GM12878 (cell line): ENCODE measurements at regions not wholly inside any gene's neighbourhood (a gene's known extent, or its start where the extent isn't known, plus 50 kb on each side); places are given as distances from the start of the nearest gene placed in this dataset.

Experiments
- ATAC-seq: fragments of 200-7000 bp; cut with Tn5 transposase; 3 replicates; pipeline ENCODE4 v1.9.1; 2020; ENCODE audit warnings: mild to moderate bottlenecking, moderate library complexity
- BruUV-seq: library from RNA; stranded (reverse); fragments of 400-500 nt; replicated peaks from 2 replicates; lab custom pipeline; 2021; lab: Mats Ljungman, UMichigan
- CTCF ChIA-PET: fragments of 300-600 bp; sonication (Branson Sonifier 250); formaldehyde crosslinking; extraction: SDS; loops from one replicate; lab custom pipeline; 2021; ENCODE audit warnings: inconsistent platforms; lab: Yijun Ruan, JAX
- POLR2A ChIA-PET: fragments of 350-600 bp; formaldehyde crosslinking; extraction: SDS; loops from one replicate; lab custom pipeline; 2021; ENCODE audit warnings: inconsistent platforms; lab: Charles Lee
- RAD21 ChIA-PET: fragments of 300-600 bp; sonication (Branson Sonifier 250); formaldehyde crosslinking; loops from one replicate; lab custom pipeline; 2023; ENCODE audit warnings: antibody characterized with exemption; ENCODE audit not compliant: unreplicated experiment; lab: Charles Lee
- SMC1A ChIA-PET: fragments of 300-600 bp; sonication (Branson Sonifier 250); formaldehyde crosslinking; loops from one replicate; lab custom pipeline; 2023; ENCODE audit not compliant: unreplicated experiment, uncharacterized antibody; lab: Charles Lee
- DNase-seq: peaks from one replicate; pipeline ENCODE4 v3.0.0-alpha.2; 2011; ENCODE audit warnings: low read depth, low spot score
- FAIRE-seq: peaks from 3 replicates; lab custom pipeline; 2011; peaks lifted over from hg19 to GRCh38; lab: Jason Lieb, UNC
- H2AFZ ChIP-seq: 2 replicates; pipeline ENCODE4 v1.6.0; 2011; ENCODE audit warnings: low read depth, low read length, control low read depth; ENCODE audit not compliant: control insufficient read depth
- H3K27ac ChIP-seq: 2 replicates; pipeline ENCODE4 v1.5.1; 2011; ENCODE audit warnings: control low read depth; ENCODE audit not compliant: control insufficient read depth, insufficient read depth
- H3K27me3 ChIP-seq, 2 experiments: replicated peaks in 1 of 2; 2 replicates each; pipeline versions ENCODE4 v1.6.0 to v1.6.1; 2011; ENCODE audit warnings: low read length in 1 of 2; ENCODE audit not compliant: control insufficient read depth in 2 of 2, insufficient read depth in 2 of 2
- H3K36me3 ChIP-seq, 2 experiments: 2 replicates each; pipeline ENCODE4 v1.5.1; 2011; ENCODE audit warnings: low read length in 1 of 2; ENCODE audit not compliant: control insufficient read depth in 2 of 2, insufficient read depth in 2 of 2
- H3K4me1 ChIP-seq: 2 replicates; pipeline ENCODE4 v1.6.1; 2011; ENCODE audit warnings: mild to moderate bottlenecking, low read length, moderate library complexity, mixed read lengths; ENCODE audit not compliant: control insufficient read depth, insufficient read depth
- H3K4me2 ChIP-seq: 2 replicates; pipeline ENCODE4 v1.6.0; 2011; ENCODE audit warnings: control low read depth; ENCODE audit not compliant: control insufficient read depth, insufficient read depth
- H3K4me3 ChIP-seq: fragments of 200-600 bp; sonication (generic); 2 replicates; pipeline ENCODE4 v1.5.1; 2016
- H3K79me2 ChIP-seq: 2 replicates; pipeline ENCODE4 v1.6.0; 2011; ENCODE audit warnings: low read length; ENCODE audit not compliant: control insufficient read depth, insufficient read depth
- H3K9ac ChIP-seq: 2 replicates; pipeline ENCODE4 v1.8.0; 2011; ENCODE audit warnings: low read length, control low read depth, mixed read lengths; ENCODE audit not compliant: control insufficient read depth, insufficient read depth
- H3K9me3 ChIP-seq: replicated peaks from 3 replicates; pipeline ENCODE4 v1.5.1; 2011; ENCODE audit warnings: mild to moderate bottlenecking, low read length; ENCODE audit not compliant: control insufficient read depth, insufficient read depth
- H4K20me1 ChIP-seq: 2 replicates; pipeline ENCODE4 v1.6.0; 2011; ENCODE audit not compliant: control insufficient read depth, insufficient read depth
- CHD1 ChIP-seq: IDR thresholded peaks from 2 replicates; pipeline ENCODE4 v1.6.1; 2012; ENCODE audit warnings: low read depth, low read length, improper control_type of control experiment
- IKZF2 ChIP-seq, 2 experiments: fragments of 450-650 bp; IDR thresholded peaks; 2 replicates each; pipeline ENCODE4 v1.6.1; 2017; ENCODE audit warnings: mild to moderate bottlenecking in 2 of 2, moderate library complexity in 2 of 2
- RAD21 ChIP-seq: IDR thresholded peaks from 2 replicates; pipeline ENCODE4 v1.6.1; 2011; ENCODE audit warnings: mild to moderate bottlenecking, low read depth, low read length, moderate library complexity; ENCODE audit not compliant: insufficient read depth
- SREBF2 ChIP-seq: IDR thresholded peaks from 2 replicates; pipeline ENCODE4 v1.6.1; 2012; ENCODE audit warnings: mild to moderate bottlenecking, low read length
- STAT1 ChIP-seq: fragments of 450-650 bp; conservative IDR thresholded peaks from 2 replicates; pipeline ENCODE4 v1.6.1; 2014; ENCODE audit warnings: antibody characterized with exemption, mild to moderate bottlenecking
- TARDBP ChIP-seq: IDR thresholded peaks from 2 replicates; pipeline ENCODE4 v1.6.1; 2016; ENCODE audit warnings: borderline replicate concordance
- YBX1 ChIP-seq: fragments of 450-650 bp; IDR thresholded peaks from 2 replicates; pipeline ENCODE4 v1.6.1; 2016; ENCODE audit warnings: antibody characterized with exemption
- WGBS: methylation state at CpG from one replicate; pipeline ENCODE4 v1.1.6; 2016; ENCODE audit warnings: low lambda C conversion rate; ENCODE audit not compliant: insufficient replicate concordance, insufficient coverage; ENCODE audit errors: missing lambda C conversion rate; 5-methylcytosine and 5-hydroxymethylcytosine counted together
- in situ Hi-C: fragments of 300-500 bp; cut with MboI; formaldehyde crosslinking; loops from 9 replicates; pipeline ENCODE4 v1.14.3; 2018; ENCODE audit warnings: mixed read lengths
- intact Hi-C: fragments of 100-400 bp; cut with micrococcal nuclease; formaldehyde crosslinking; loops from one replicate; pipeline ENCODE4 v1.14.2; 2022; ENCODE audit not compliant: unreplicated experiment
- TF ChIP-seq, protein P1 (sequence below): fragments of 450-650 bp; IDR thresholded peaks from 2 replicates; pipeline ENCODE4 v1.6.1; 2017; ENCODE audit warnings: antibody characterized with exemption, mild to moderate bottlenecking, moderate library complexity
- TF ChIP-seq, protein P2 (sequence below): IDR thresholded peaks from 2 replicates; pipeline ENCODE4 v1.6.1; 2012; ENCODE audit warnings: low read length, inconsistent platforms
- TF ChIP-seq, protein P3 (sequence below): fragments of 450-650 bp; IDR thresholded peaks from 2 replicates; pipeline ENCODE4 v1.6.1; 2016; ENCODE audit warnings: mild to moderate bottlenecking
- TF ChIP-seq, protein P4 (sequence below): IDR thresholded peaks from 2 replicates; pipeline ENCODE4 v1.6.1; 2011; ENCODE audit warnings: borderline replicate concordance, low read depth, mild to moderate bottlenecking, moderate library complexity, mixed read lengths, low read length; ENCODE audit not compliant: insufficient read depth; ENCODE audit errors: extremely low read length
- TF ChIP-seq, protein P5 (sequence below): IDR thresholded peaks from 2 replicates; pipeline ENCODE4 v1.6.1; 2012; ENCODE audit warnings: low read depth, low read length, improper control_type of control experiment
- TF ChIP-seq, protein P6 (sequence below): fragments of 450-650 bp; IDR thresholded peaks from 2 replicates; pipeline ENCODE4 v1.6.1; 2018; ENCODE audit warnings: mild to moderate bottlenecking, low read depth, moderate library complexity; ENCODE audit not compliant: partially characterized antibody

DNA sequence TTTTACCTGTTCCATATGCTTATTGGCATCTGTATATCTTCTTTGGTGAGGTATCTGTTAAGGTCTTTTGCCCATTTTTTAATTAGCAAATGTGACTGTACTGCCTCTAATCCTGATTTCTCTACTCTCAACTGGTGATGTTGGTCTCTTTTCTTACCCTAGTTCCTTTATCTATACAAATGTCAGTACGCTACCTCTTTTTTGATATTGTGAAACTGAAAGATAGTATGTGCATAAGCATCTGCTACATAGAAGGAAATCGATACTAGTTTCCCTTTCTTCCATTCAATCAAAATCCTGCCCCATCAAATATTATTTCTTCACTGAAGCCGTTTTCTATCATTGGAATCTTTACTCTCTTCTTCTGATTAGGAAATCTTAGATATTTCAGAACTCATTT is 194.9 kb upstream of the SPOPL start (continued):
- TF ChIP-seq, protein P1, sequence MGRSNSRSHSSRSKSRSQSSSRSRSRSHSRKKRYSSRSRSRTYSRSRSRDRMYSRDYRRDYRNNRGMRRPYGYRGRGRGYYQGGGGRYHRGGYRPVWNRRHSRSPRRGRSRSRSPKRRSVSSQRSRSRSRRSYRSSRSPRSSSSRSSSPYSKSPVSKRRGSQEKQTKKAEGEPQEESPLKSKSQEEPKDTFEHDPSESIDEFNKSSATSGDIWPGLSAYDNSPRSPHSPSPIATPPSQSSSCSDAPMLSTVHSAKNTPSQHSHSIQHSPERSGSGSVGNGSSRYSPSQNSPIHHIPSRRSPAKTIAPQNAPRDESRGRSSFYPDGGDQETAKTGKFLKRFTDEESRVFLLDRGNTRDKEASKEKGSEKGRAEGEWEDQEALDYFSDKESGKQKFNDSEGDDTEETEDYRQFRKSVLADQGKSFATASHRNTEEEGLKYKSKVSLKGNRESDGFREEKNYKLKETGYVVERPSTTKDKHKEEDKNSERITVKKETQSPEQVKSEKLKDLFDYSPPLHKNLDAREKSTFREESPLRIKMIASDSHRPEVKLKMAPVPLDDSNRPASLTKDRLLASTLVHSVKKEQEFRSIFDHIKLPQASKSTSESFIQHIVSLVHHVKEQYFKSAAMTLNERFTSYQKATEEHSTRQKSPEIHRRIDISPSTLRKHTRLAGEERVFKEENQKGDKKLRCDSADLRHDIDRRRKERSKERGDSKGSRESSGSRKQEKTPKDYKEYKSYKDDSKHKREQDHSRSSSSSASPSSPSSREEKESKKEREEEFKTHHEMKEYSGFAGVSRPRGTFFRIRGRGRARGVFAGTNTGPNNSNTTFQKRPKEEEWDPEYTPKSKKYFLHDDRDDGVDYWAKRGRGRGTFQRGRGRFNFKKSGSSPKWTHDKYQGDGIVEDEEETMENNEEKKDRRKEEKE = no peak
- no peak for TF ChIP-seq IKZF2 (IDR thresholded peaks at IDR 0.05)
- TF ChIP-seq, protein P2, sequence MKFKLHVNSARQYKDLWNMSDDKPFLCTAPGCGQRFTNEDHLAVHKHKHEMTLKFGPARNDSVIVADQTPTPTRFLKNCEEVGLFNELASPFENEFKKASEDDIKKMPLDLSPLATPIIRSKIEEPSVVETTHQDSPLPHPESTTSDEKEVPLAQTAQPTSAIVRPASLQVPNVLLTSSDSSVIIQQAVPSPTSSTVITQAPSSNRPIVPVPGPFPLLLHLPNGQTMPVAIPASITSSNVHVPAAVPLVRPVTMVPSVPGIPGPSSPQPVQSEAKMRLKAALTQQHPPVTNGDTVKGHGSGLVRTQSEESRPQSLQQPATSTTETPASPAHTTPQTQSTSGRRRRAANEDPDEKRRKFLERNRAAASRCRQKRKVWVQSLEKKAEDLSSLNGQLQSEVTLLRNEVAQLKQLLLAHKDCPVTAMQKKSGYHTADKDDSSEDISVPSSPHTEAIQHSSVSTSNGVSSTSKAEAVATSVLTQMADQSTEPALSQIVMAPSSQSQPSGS = no peak
- no peak for TF ChIP-seq TARDBP
- TF ChIP-seq SREBF2 = no peak
- TF ChIP-seq RAD21 = no peak
- no peak for TF ChIP-seq STAT1

DNA sequence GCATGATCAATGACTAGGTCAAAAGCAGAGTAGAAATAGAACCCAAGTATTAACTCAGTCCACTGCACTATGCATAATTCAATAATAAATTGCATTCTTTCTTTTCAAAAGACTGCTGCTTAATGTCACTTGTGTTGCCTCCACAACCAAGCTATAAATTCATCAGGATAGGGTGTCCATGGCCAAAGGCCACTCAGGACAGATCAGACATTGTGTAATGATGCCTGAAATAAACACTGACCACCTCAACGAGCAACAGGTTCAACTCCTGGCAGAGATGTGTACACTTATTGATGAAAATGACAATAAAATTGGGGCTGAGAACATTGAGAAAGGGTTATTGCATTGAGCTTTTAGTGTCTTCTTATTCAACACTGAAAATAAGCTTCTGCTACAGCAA is 194.5 kb upstream of the SPOPL start:
- RAD21 ChIA-PET = no interaction called here
- intact Hi-C loops = no loop called here
- no peaks in the 10 kb centered on the region for H3K4me1 ChIP-seq
- TF ChIP-seq, protein P3, sequence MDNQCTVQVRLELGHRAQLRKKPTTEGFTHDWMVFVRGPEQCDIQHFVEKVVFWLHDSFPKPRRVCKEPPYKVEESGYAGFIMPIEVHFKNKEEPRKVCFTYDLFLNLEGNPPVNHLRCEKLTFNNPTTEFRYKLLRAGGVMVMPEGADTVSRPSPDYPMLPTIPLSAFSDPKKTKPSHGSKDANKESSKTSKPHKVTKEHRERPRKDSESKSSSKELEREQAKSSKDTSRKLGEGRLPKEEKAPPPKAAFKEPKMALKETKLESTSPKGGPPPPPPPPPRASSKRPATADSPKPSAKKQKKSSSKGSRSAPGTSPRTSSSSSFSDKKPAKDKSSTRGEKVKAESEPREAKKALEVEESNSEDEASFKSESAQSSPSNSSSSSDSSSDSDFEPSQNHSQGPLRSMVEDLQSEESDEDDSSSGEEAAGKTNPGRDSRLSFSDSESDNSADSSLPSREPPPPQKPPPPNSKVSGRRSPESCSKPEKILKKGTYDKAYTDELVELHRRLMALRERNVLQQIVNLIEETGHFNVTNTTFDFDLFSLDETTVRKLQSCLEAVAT = no peak
- TF ChIP-seq, protein P4, sequence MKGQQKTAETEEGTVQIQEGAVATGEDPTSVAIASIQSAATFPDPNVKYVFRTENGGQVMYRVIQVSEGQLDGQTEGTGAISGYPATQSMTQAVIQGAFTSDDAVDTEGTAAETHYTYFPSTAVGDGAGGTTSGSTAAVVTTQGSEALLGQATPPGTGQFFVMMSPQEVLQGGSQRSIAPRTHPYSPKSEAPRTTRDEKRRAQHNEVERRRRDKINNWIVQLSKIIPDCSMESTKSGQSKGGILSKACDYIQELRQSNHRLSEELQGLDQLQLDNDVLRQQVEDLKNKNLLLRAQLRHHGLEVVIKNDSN = no peak
- TF ChIP-seq YBX1 (no peak), CHD1 (no peak)
- TF ChIP-seq, protein P5, sequence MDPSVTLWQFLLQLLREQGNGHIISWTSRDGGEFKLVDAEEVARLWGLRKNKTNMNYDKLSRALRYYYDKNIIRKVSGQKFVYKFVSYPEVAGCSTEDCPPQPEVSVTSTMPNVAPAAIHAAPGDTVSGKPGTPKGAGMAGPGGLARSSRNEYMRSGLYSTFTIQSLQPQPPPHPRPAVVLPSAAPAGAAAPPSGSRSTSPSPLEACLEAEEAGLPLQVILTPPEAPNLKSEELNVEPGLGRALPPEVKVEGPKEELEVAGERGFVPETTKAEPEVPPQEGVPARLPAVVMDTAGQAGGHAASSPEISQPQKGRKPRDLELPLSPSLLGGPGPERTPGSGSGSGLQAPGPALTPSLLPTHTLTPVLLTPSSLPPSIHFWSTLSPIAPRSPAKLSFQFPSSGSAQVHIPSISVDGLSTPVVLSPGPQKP = no peak
- TF ChIP-seq, protein P6, sequence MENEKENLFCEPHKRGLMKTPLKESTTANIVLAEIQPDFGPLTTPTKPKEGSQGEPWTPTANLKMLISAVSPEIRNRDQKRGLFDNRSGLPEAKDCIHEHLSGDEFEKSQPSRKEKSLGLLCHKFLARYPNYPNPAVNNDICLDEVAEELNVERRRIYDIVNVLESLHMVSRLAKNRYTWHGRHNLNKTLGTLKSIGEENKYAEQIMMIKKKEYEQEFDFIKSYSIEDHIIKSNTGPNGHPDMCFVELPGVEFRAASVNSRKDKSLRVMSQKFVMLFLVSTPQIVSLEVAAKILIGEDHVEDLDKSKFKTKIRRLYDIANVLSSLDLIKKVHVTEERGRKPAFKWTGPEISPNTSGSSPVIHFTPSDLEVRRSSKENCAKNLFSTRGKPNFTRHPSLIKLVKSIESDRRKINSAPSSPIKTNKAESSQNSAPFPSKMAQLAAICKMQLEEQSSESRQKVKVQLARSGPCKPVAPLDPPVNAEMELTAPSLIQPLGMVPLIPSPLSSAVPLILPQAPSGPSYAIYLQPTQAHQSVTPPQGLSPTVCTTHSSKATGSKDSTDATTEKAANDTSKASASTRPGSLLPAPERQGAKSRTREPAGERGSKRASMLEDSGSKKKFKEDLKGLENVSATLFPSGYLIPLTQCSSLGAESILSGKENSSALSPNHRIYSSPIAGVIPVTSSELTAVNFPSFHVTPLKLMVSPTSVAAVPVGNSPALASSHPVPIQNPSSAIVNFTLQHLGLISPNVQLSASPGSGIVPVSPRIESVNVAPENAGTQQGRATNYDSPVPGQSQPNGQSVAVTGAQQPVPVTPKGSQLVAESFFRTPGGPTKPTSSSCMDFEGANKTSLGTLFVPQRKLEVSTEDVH = no peak

More for the DNA sequence above, 194.5 kb upstream of the SPOPL start:
- no TSS peak for BruUV-seq
- WGBS = 0% methylated on average over 1 of the region's 1 CpG
- no peaks in the 10 kb centered on the region for H4K20me1 ChIP-seq
- H3K4me3 ChIP-seq = no peak overlapping the region
- H3K27me3 ChIP-seq = no peaks in the 10 kb centered on the region
- ChIA-PET CTCF (no interaction called here), POLR2A (no interaction called here), SMC1A (interaction anchor here (1.4 kb wide), 1 partner anchor 11 kb away, joined by 6 read pairs; no protein-coding TSS in a partner anchor)
- H3K36me3 ChIP-seq = no peaks in the 10 kb centered on the region
- no peak overlapping the region for H2AFZ ChIP-seq
- H3K79me2 ChIP-seq = no peaks in the 10 kb centered on the region
- no peaks in the 10 kb centered on the region for H3K9me3 ChIP-seq
- no peak for DNase-seq
- no peak overlapping the region for H3K27ac ChIP-seq
- FAIRE-seq = no peak
- ATAC-seq = no peak
- in situ Hi-C loops = no loop called here
- no peak overlapping the region for H3K9ac ChIP-seq
- no peak overlapping the region for H3K4me2 ChIP-seq
